GM18861 (cell line): ENCODE measurements at regions not wholly inside any gene's neighbourhood (a gene's known extent, or its start where the extent isn't known, plus 50 kb on each side); places are given as distances from the start of the nearest gene placed in this dataset.
"Not testable (repeated sequence)": the region's sequence is repeated elsewhere in the genome, so short reads cannot be mapped to it uniquely, and the experiment has no call there.

Experiments
- ATAC-seq: cut with Tn5 transposase; IDR thresholded peaks from one replicate; pipeline ENCODE4 v1.9.1; 2021; ENCODE audit not compliant: unreplicated experiment

GRCh38 chr4:95898226-95898625, 58.3 kb downstream of the PDHA2 start:
- ATAC-seq: peak; percentile 54

- no peak for ATAC-seq
Observed at GRCh38 chr4:95909211-95909610, 69.3 kb downstream of the PDHA2 start.

GRCh38 chr4:95910749-95911148, 70.9 kb downstream of the PDHA2 start:
- ATAC-seq: no peak

DNA sequence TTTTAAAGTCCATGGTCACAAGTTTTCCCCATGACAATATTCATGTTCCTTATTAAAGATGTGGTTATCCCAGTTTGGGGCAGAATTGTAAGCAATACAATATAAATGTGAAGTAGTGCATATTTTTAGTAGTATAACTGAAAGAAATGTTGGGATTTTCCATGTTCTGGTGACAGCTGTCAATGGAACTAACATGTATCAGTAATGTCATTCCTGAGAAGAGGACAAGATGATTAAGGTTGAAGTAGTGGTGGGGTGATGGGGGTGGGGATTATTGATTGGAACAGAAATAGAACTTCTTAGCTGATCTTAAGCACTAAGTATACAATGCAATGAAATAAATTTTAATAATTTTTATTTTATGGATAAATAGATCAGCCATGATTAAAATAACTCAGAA, 81.6 kb downstream of the PDHA2 start:
- ATAC-seq: no peak

GRCh38 chr4:95929448-95930064, 89.7 kb downstream of the PDHA2 start:
- no peak for ATAC-seq

DNA sequence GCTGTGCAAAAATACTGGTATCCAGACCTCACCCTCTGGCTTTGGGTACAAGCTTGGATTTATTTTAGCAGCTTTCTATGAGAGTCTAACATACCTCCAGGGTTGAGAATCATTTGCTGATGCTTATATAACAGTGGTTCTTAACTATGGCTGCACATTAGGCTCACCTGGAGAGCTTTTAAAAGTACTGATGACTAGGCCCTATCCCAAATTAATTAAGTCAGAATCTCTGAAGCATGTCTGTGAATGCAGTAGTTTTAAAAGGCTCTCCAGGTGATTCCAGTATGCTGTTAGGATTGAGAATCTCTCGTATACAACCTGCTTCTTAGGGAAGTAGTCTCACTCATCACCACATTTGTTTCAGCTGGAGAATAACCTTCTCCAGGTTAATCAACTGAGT, 99.2 kb downstream of the PDHA2 start:
- ATAC-seq: no peak

- no peak for ATAC-seq
Observed at GRCh38 chr4:95949136-95949765, 109.4 kb downstream of the PDHA2 start.

DNA sequence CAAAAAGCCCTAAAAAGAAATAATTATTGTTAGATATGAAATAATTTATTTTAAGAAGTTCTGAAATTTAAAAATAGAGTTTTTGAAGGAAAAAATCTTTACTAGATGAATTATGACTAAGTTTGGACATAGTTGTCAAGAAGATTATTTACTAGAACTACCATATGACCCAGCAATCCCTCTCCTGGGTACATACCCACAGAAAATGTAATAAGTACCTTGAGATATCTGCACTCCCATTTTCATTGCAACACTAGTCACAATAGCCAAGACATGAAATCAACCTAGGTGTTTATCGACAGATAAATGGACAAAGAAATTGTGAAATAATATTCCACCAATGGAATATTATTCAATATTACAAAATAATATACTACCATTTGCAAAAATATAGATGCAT, 109.9 kb downstream of the PDHA2 start:
- ATAC-seq: no peak

GRCh38 chr4:95952538-95952937, 112.6 kb downstream of the PDHA2 start:
- ATAC-seq: not testable (repeated sequence)

- ATAC-seq: no peak
Observed at GRCh38 chr4:95956094-95956493, 116.2 kb downstream of the PDHA2 start.

- ATAC-seq: no peak
Observed at GRCh38 chr4:95957054-95957453, 117.2 kb downstream of the PDHA2 start.

DNA sequence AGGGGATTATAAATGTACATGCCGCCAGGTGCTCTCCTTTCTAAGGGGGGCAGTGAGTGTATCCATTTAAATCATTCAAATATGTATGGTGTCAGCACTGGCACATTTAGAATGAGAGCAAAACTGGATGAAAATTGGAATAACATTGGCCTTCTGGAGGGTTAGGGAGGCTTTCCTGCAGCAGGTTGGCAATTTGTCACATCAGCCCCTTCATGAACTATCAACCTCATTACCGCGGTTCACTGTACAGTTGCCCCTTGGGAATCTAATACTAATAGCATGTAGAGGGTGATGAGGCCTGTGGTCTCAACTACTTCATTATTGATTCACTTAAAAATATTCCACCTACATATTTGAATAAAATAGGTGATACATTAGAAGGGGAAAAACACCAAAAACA, 117.9 kb downstream of the PDHA2 start:
- no peak for ATAC-seq

DNA sequence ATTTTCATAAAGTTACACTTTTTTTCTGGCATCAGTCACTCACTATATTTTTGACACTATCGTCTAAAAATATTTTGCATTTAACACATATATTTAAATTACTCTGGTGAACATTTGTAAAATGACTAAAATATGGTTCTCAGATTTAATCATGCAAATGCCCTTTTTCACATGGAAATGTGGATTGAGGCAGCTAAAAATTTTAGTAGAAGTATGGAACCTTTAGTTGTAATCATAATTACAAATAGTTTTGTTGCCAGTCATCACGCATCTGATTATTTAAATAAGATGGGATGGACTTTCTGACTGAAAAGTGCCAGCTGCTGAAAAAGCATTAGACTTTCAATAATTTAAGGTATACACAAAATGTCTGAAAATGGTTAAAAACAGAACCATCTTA, 119.3 kb downstream of the PDHA2 start:
- ATAC-seq: no peak

DNA sequence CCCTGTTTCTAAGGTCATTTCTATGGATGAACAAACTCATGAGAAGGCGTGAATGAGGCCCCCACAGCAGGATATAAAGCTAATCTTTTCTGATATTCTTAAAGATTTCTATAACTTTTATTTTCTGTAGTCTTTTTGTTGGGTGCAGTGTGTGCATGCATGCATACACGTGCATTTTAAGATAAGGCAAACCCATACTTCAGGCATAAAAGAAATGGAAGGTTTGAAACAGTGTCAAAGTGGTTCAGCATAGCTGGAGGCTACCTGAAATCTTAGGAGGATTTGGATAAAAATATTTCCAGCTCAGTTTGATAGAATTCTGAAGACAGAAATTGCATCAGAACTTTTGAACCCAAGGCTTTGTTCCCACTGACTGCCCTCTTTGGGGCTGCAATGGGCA, 119.7 kb downstream of the PDHA2 start:
- no peak for ATAC-seq

- no peak for ATAC-seq
Observed at GRCh38 chr4:95963456-95963855, 123.6 kb downstream of the PDHA2 start.

GRCh38 chr4:95979961-95980876, 140.3 kb downstream of the PDHA2 start:
- no peak for ATAC-seq

GRCh38 chr4:95980877-95981360, 141.0 kb downstream of the PDHA2 start:
- ATAC-seq: no peak

DNA sequence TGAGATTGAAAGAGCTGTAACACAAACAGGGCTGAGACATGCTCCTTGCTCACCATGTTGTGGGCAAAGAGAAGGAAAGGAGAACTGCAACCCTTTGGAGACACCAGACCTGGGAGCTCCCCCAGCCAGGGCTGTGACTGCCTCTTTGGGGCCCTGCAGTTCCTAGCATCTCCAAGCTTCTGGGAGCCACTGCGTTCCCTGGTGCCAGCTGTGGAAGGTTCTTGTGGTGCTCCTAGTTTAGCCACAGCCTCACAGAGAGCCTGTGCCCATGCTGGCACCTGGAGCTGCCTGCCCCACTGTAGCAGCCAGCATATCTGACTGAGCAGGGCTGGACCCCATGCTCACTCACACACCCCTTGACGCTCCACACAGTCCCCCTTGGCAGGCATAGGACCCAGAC, 141.7 kb downstream of the PDHA2 start:
- ATAC-seq: no peak

DNA sequence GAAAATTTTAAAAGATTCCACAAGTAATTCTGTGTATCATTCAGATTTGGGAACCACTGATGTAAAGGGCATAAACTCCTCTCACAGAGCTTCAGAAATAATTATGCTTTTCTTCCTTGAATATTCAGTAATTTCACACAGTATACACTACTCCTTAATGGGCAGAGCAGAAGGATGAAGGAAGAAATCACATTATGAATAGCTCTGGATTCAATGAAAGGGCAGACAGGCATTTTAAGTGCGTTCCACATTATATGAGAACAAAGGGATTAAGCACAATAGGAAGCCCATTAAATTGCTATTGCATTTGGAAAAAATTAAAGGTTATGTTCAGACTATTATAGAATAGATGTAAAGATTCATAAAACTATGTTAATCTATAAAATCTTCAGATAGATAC, 142.6 kb downstream of the PDHA2 start:
- no peak for ATAC-seq

GRCh38 chr4:95984081-95984480, 144.2 kb downstream of the PDHA2 start:
- ATAC-seq: no peak

- no peak for ATAC-seq
Observed at GRCh38 chr4:95985051-95985450, 145.2 kb downstream of the PDHA2 start.
